HG03439 (cell line): ENCODE measurements at regions not wholly inside any gene's neighbourhood (a gene's known extent, or its start where the extent isn't known, plus 50 kb on each side); places are given as distances from the start of the nearest gene placed in this dataset.

Experiments
- ATAC-seq: cut with Tn5 transposase; IDR thresholded peaks from one replicate; pipeline ENCODE4 v1.9.1; 2021; ENCODE audit warnings: mild to moderate bottlenecking, moderate library complexity; ENCODE audit not compliant: unreplicated experiment

GRCh38 chr4:59223292-59223941 is 1976.7 kb upstream of the ADGRL3 start:
- no peak for ATAC-seq

- no peak for ATAC-seq
Measured at GRCh38 chr4:59238212-59238611, 1961.9 kb upstream of the ADGRL3 start.

GRCh38 chr4:59240011-59240410 is 1960.1 kb upstream of the ADGRL3 start:
- no peak for ATAC-seq

GRCh38 chr4:59243038-59243437 is 1957.1 kb upstream of the ADGRL3 start:
- ATAC-seq = no peak

- no peak for ATAC-seq
Measured at GRCh38 chr4:59247032-59247431, 1953.1 kb upstream of the ADGRL3 start.

GRCh38 chr4:59248313-59248712 is 1951.8 kb upstream of the ADGRL3 start:
- no peak for ATAC-seq

GRCh38 chr4:59249110-59249509 is 1951.0 kb upstream of the ADGRL3 start:
- no peak for ATAC-seq

GRCh38 chr4:59258002-59258401 is 1942.1 kb upstream of the ADGRL3 start:
- ATAC-seq = no peak

- ATAC-seq = no peak
Measured at GRCh38 chr4:59307609-59308008, 1892.5 kb upstream of the ADGRL3 start.

GRCh38 chr4:59314637-59315036 is 1885.5 kb upstream of the ADGRL3 start:
- no peak for ATAC-seq

GRCh38 chr4:59339631-59340030 is 1860.5 kb upstream of the ADGRL3 start:
- ATAC-seq = no peak

GRCh38 chr4:59341506-59341905 is 1858.6 kb upstream of the ADGRL3 start:
- no peak for ATAC-seq

- ATAC-seq = no peak
Measured at GRCh38 chr4:59348949-59349348, 1851.2 kb upstream of the ADGRL3 start.

- no peak for ATAC-seq
Measured at GRCh38 chr4:59369229-59369628, 1830.9 kb upstream of the ADGRL3 start.

GRCh38 chr4:59374416-59374815 is 1825.7 kb upstream of the ADGRL3 start:
- ATAC-seq = no peak

- ATAC-seq = no peak
Measured at GRCh38 chr4:59380841-59381366, 1819.2 kb upstream of the ADGRL3 start.

- no peak for ATAC-seq
Measured at GRCh38 chr4:59381591-59381990, 1818.5 kb upstream of the ADGRL3 start.

- ATAC-seq = no peak
Measured at GRCh38 chr4:59387759-59388758, 1812.1 kb upstream of the ADGRL3 start.

- no peak for ATAC-seq
Measured at GRCh38 chr4:59393780-59394179, 1806.3 kb upstream of the ADGRL3 start.

- no peak for ATAC-seq
Measured at GRCh38 chr4:59400334-59400733, 1799.8 kb upstream of the ADGRL3 start.

GRCh38 chr4:59409647-59410046 is 1790.5 kb upstream of the ADGRL3 start:
- no peak for ATAC-seq

- ATAC-seq = no peak
Measured at GRCh38 chr4:59412739-59413138, 1787.4 kb upstream of the ADGRL3 start.
